Activated T-cell treated with anti-CD3 and anti-CD28 coated beads for 48 hours (primary cell): ENCODE measurements at regions not wholly inside any gene's neighbourhood (a gene's known extent, or its start where the extent isn't known, plus 50 kb on each side); places are given as distances from the start of the nearest gene placed in this dataset.
"Not testable (repeated sequence)": the region's sequence is repeated elsewhere in the genome, so short reads cannot be mapped to it uniquely, and the experiment has no call there.

ENCODE experiments used
- DNase-seq: peaks from one replicate; pipeline ENCODE4 v3.0.0-alpha.2; 2020; ENCODE audit warnings: low read depth

- DNase-seq: no peak
Measured at GRCh38 chr2:234558642-234559041, 61.8 kb upstream of the ARL4C start.

- DNase-seq: no peak
Measured at GRCh38 chr2:234556848-234557573, 60.1 kb upstream of the ARL4C start.

DNA sequence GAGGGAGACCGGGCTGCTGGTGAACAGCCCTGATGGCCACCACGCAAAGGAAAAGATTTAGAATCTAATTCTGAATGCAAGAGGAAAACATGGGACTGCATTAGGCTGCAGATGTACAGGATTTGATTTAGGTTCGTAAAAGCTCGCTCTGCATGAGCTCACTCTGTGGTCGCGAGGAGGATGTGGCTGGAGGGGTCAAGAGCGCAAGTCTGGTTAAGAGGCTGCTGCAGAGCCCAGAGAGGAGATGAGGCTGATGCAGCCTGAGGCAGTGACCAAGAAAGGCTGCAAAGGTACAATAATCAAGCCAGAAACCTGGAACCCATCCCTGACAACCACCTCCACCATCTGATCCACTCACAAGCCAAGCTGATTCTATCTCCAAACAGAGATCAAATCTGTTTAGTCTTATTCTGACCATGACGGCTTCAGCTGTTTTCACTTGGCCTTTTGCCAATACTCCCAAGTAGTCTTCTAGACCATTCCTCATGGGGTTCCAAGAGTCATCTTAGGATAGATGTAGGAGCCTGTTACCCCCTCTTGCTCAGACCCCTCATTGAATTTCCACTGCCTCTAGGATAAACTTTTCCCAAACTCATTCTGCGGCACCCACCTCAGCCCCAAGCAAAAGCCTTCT lies 58.9 kb upstream of the ARL4C start:
- DNase-seq: no peak

DNA sequence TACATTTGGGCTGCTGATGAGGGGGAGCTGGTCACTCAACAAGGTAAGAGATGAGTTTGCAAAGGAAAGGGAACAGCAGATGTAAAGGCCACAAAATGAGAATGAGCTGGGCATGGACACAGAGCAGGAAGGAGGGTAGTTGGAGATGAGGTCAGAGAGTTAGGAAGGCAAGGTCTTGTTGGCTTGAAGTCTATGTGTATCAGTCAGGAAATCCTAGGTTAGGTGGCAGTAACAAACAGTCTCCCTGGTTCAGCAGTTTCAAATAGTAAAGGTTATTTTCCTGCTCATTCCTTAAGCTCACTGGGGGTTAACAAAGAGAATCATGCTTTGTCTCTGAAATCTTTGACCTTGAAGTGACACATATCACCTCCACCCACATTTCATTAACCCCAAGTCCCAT lies 58.3 kb upstream of the ARL4C start:
- no peak for DNase-seq

DNA sequence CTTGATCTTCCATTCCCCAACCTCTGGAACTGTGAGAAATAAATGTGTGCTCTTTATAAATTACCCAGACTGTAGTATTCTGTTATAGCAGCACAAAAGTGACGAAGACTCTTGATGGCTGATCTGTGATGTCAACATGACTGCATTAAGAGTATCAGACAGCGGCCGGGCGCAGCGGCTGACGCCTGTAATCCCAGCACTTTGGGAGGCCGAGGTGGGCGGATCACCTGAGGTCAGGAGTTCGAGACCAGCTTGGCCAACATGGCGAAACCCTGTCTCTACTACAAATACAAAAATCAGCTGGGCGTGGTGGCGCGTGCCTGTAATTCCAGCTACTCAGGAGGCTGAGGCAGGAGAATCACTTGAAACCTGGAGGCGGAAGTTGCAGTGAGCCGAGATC lies 56.3 kb upstream of the ARL4C start:
- DNase-seq: not testable (repeated sequence)

GRCh38 chr2:234550511-234551107 lies 53.7 kb upstream of the ARL4C start:
- peak; percentile 31 for DNase-seq

DNA sequence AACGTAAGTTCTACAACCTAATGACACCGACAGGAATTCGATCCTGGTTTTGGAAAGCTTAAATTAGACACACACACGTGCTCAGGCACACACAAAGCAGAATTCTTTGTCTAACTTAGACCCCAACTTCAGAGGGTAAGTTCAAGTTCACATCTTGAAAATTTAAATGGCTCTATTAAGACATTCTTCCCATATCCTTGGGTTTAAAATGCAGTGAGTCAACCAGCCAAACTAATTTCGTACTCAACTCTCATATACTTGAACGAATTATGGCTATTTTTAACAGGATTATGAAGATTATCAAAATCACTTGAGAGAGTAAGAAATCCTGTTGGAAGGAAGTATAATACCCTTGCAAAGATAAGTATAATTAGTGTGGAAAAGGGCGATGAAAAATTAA lies 53.2 kb upstream of the ARL4C start:
- DNase-seq: no peak

DNA sequence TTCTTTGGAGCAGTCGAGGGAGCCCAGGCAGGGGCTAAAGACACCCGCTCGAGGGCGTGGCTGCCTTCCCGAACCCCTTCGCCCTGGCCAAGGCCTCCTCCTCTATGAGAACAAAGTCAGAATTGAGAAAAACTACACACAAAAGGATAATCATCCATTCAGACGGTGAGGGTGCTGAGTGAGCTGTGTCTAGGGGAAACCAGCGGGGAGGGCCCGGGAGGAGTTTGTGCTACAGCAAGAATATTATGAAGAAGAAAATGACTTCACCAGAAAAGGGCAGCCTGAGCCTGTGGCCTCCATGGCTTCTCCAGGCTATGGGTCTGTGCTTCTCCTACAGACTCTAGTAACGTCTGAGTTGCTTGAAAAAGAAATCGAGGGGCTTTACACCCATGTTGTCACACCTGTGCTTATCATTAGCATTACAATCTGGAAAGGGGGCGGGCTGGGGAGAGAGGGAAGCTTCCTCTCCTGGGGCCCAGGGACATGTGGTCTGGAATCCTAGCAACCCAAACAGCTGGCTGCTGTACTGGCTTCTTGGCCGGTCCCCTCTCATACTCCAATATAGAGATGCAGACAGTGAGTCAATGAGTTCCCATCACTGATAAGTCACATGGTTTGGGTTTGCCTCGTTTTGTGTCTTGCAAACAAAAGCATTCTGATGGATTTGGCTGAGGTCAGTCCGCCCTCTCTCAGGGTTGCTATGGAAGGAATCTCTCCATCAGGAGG lies 52.0 kb upstream of the ARL4C start:
- no peak for DNase-seq

GRCh38 chr2:234546770-234547169 lies 49.9 kb upstream of the ARL4C start:
- no peak for DNase-seq
